HFFc6 (cell line): ENCODE measurements at regions not wholly inside any gene's neighbourhood (a gene's known extent, or its start where the extent isn't known, plus 50 kb on each side); places are given as distances from the start of the nearest gene placed in this dataset.

Source experiments
- DNase-seq: peaks from one replicate; pipeline ENCODE4 v3.0.0-alpha.2; 2018
- H3K27ac Mint-ChIP-seq: 2 replicates; pipeline ENCODE4 v1.8.0; 2020; ENCODE audit warnings: mild to moderate bottlenecking, mixed read lengths
- H3K27me3 Mint-ChIP-seq: 2 replicates; pipeline ENCODE4 v1.8.0; 2021; ENCODE audit warnings: mild to moderate bottlenecking, moderate library complexity, mixed read lengths; ENCODE audit not compliant: insufficient read depth
- H3K36me3 Mint-ChIP-seq: 2 replicates; pipeline ENCODE4 v1.8.0; 2021; ENCODE audit warnings: low read depth, mixed read lengths
- H3K4me1 Mint-ChIP-seq: 2 replicates; pipeline ENCODE4 v1.8.0; 2020; ENCODE audit warnings: low read depth, mixed read lengths
- H3K4me3 Mint-ChIP-seq: 2 replicates; pipeline ENCODE4 v1.8.0; 2020; ENCODE audit warnings: mild to moderate bottlenecking, moderate library complexity, mixed read lengths
- H3K9me3 Mint-ChIP-seq: 2 replicates; pipeline ENCODE4 v1.8.0; 2020; ENCODE audit warnings: mild to moderate bottlenecking, mixed read lengths
- CTCF ChIP-seq: fragments of 200-600 bp; sonication (generic); IDR thresholded peaks from 2 replicates; pipeline ENCODE4 v1.5.0; 2021; ENCODE audit warnings: antibody characterized with exemption, mild to moderate bottlenecking

GRCh38 chr11:80810695-80811094, 1369.9 kb upstream of the TENM4 start:
- Mint-ChIP-seq H3K9me3 (peaks cover 35% of the 10 kb centered on the region), H3K4me3 (no peak overlapping the region), H3K27ac (no peak overlapping the region), H3K4me1 (no peaks in the 10 kb centered on the region), H3K36me3 (no peaks in the 10 kb centered on the region), H3K27me3 (no peaks in the 10 kb centered on the region; the same call in 1 of the 2 replicates)
- TF ChIP-seq CTCF = no peak
- no peak for DNase-seq

DNA sequence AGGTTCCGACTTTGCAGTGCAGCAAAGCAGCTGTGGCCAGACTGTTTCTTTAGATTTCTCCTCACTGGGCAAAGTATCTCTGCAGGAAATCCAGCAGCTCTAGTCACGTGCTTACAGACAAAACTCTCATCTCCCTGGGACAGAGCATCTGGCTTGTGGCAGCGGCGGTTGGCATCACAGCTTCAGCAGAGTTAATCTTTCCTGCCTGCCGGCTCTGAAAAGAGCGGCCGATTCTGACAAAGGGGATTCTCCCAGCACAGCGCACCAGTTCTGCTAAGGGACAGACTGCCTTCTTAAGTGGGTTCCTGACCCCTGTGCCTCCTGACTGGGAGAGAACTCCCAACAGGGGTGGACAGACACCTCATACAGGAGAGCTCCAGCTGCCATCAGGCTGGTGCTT, 1357.3 kb upstream of the TENM4 start:
- Mint-ChIP-seq H3K4me3 (no peak overlapping the region), H3K27ac (no peak overlapping the region), H3K9me3 (peaks cover 52% of the 10 kb centered on the region), H3K4me1 (no peaks in the 10 kb centered on the region), H3K36me3 (peaks cover 8% of the 10 kb centered on the region), H3K27me3 (no peaks in the 10 kb centered on the region)
- no peak for TF ChIP-seq CTCF
- no peak for DNase-seq

DNA sequence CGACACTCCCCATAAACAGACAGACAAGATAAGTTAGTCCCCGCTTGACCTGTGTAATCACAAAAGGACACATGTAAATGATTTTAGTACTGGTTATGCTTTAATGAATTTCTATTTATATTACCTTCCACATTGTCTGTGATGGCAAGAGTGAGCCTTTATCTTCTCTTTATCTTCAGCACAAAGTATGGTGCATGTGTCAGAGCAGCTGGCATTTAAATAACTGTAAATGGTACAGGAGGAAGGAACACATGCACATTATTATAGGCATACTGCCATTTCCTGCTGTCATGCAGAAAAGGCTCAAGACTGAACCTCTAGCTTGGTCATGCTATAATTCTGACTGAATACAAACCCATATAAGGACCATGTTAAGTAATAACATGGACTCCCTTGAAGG, 1342.7 kb upstream of the TENM4 start:
- no peak overlapping the region for H3K27ac Mint-ChIP-seq
- H3K9me3 Mint-ChIP-seq = peaks cover 27% of the 10 kb centered on the region
- no peak for TF ChIP-seq CTCF
- no peak for DNase-seq
- H3K36me3 Mint-ChIP-seq = no peaks in the 10 kb centered on the region
- no peaks in the 10 kb centered on the region for H3K27me3 Mint-ChIP-seq
- no peaks in the 10 kb centered on the region for H3K4me1 Mint-ChIP-seq
- H3K4me3 Mint-ChIP-seq = no peak overlapping the region

GRCh38 chr11:80782135-80782885, 1341.5 kb upstream of the TENM4 start:
- Mint-ChIP-seq H3K9me3 (peaks cover 25% of the 10 kb centered on the region), H3K36me3 (no peaks in the 10 kb centered on the region), H3K4me1 (no peaks in the 10 kb centered on the region)

GRCh38 chr11:80779905-80780605, 1339.2 kb upstream of the TENM4 start:
- Mint-ChIP-seq H3K4me3 (no peak overlapping the region), H3K27ac (no peak overlapping the region), H3K36me3 (no peaks in the 10 kb centered on the region), H3K4me1 (no peaks in the 10 kb centered on the region), H3K9me3 (peaks cover 20% of the 10 kb centered on the region), H3K27me3 (no peaks in the 10 kb centered on the region)
- TF ChIP-seq CTCF = no peak
- no peak for DNase-seq

More at GRCh38 chr11:80782135-80782885, 1341.5 kb upstream of the TENM4 start:
- no peak overlapping the region for H3K27ac Mint-ChIP-seq
- no peak for DNase-seq
- H3K4me3 Mint-ChIP-seq = no peak overlapping the region
- H3K27me3 Mint-ChIP-seq = no peaks in the 10 kb centered on the region
- no peak for TF ChIP-seq CTCF
